GM19324 (cell line): ENCODE measurements at regions not wholly inside any gene's neighbourhood (a gene's known extent, or its start where the extent isn't known, plus 50 kb on each side); places are given as distances from the start of the nearest gene placed in this dataset.
A peak's percentile ranks its signal among the peaks of the same experiment; 100 is the strongest.
"Not testable (repeated sequence)": the region's sequence is repeated elsewhere in the genome, so short reads cannot be mapped to it uniquely, and the experiment has no call there.

Experiments
- ATAC-seq: cut with Tn5 transposase; IDR thresholded peaks from one replicate; pipeline ENCODE4 v1.9.1; 2021; ENCODE audit warnings: mild to moderate bottlenecking, moderate library complexity; ENCODE audit not compliant: unreplicated experiment, low FRiP score

- not testable (repeated sequence) for ATAC-seq
These were observed 72.5 kb upstream of the FOXK1 start for GRCh38 chr7:4609576-4609975.

GRCh38 chr7:4610768-4611467 lies 71.2 kb upstream of the FOXK1 start:
- ATAC-seq = peak; percentile 64

DNA sequence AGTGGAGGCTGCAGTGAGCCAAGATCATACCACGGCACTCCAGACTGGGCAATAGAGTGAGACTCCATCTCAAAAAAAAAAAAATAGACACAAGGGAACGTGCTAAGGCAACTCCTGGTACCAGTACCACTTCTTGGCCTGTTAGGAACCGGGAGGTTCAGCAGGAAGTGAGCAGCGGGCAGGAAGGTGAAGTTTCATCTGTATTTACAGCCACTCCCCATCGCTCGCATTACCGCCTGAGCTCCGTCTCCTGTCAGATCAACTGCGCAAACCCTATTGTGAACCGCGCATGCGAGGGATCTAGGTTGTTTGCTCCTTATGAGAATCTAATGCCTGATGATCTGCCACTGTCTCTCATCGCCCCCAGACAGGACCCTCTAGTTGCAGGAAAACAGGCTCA lies 69.9 kb upstream of the FOXK1 start:
- ATAC-seq = no peak

- ATAC-seq = no peak
These were observed 68.9 kb upstream of the FOXK1 start for GRCh38 chr7:4612939-4613841.

GRCh38 chr7:4613846-4614548 lies 68.1 kb upstream of the FOXK1 start:
- ATAC-seq = no peak

- ATAC-seq = no peak
These were observed 66.0 kb upstream of the FOXK1 start for GRCh38 chr7:4616116-4616515.

DNA sequence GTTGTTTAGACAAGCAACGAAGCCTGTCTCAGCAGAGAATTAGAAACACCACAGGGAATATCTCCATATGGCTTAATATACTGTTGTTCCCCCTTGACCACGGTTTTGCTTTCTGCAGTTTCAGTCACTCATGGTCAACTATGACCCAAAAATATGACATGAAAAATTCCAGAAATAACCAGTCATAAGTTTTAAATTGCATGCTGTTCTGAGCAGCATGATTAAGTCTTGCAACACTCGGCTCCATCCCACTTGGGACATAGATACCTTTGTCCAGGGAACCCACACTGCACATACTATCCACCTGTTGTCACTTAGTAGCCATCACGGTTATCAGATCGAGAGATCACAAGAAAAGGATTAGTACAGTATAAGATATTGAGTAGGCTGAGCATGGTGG lies 60.7 kb upstream of the FOXK1 start:
- ATAC-seq = no peak

- ATAC-seq = no peak
These were observed 55.7 kb upstream of the FOXK1 start for GRCh38 chr7:4626318-4626845.

GRCh38 chr7:4629287-4629895 lies 52.7 kb upstream of the FOXK1 start:
- no peak for ATAC-seq

- ATAC-seq = no peak
These were observed 50.5 kb upstream of the FOXK1 start for GRCh38 chr7:4631380-4632179.
